Fibroblast of mammary gland (primary cell): ENCODE measurements at regions not wholly inside any gene's neighbourhood (a gene's known extent, or its start where the extent isn't known, plus 50 kb on each side); places are given as distances from the start of the nearest gene placed in this dataset.

Experiments used
- DNase-seq: peaks from one replicate; pipeline ENCODE4 v3.0.0-alpha.2; 2010; ENCODE audit warnings: low read depth
- H3K4me3 ChIP-seq: 2 replicates; pipeline ENCODE4 v1.5.1; 2011; ENCODE audit warnings: low read depth, mild to moderate bottlenecking, low read length, moderate library complexity; ENCODE audit not compliant: control insufficient read depth
- CTCF ChIP-seq: conservative IDR thresholded peaks from 2 replicates; pipeline ENCODE4 v1.5.1; 2011; ENCODE audit warnings: low read depth, low read length, inconsistent platforms; ENCODE audit not compliant: control insufficient read depth, insufficient read depth

GRCh38 chr17:71881581-71881980 lies 239.2 kb upstream of the SOX9 start:
- H3K4me3 ChIP-seq = no peak overlapping the region
- no peak for TF ChIP-seq CTCF
- no peak for DNase-seq

GRCh38 chr17:71883258-71883657 lies 237.6 kb upstream of the SOX9 start:
- no peak for DNase-seq
- H3K4me3 ChIP-seq = no peak overlapping the region
- no peak for TF ChIP-seq CTCF

- DNase-seq = no peak
- no peak overlapping the region for H3K4me3 ChIP-seq
- no peak for TF ChIP-seq CTCF
Observed at GRCh38 chr17:71883845-71884244, 237.0 kb upstream of the SOX9 start.

- no peak overlapping the region for H3K4me3 ChIP-seq
- no peak for TF ChIP-seq CTCF
- DNase-seq = no peak
Observed at GRCh38 chr17:71885662-71886061, 235.2 kb upstream of the SOX9 start.

- peak; percentile 64 for DNase-seq
- TF ChIP-seq CTCF = no peak
- H3K4me3 ChIP-seq = no peak overlapping the region
Observed at GRCh38 chr17:71899317-71899716, 221.5 kb upstream of the SOX9 start.

GRCh38 chr17:71900621-71901229 lies 220.1 kb upstream of the SOX9 start:
- H3K4me3 ChIP-seq = no peak overlapping the region
- TF ChIP-seq CTCF = no peak
- DNase-seq = peak; percentile 47
